Stomach (tissue), 8 donors: ENCODE measurements at regions not wholly inside any gene's neighbourhood (a gene's known extent, or its start where the extent isn't known, plus 50 kb on each side); places are given as distances from the start of the nearest gene placed in this dataset.

Source experiments
- DNase-seq, 2 donors: peaks; one replicate each; pipeline versions ENCODE4 v3.0.0 to v3.0.0-alpha.2; 2013 to 2019
- H3K27ac ChIP-seq, 5 donors: fragments of 200-600 bp in 4 of 5; sonication (generic) in 4 of 5; one replicate each; pipeline ENCODE4 v1.5.1; 2013 to 2019; ENCODE audit warnings: mild to moderate bottlenecking in 1 of 5, moderate library complexity in 1 of 5
- H3K27me3 ChIP-seq, 3 donors: fragments of 200-600 bp; sonication (generic); one replicate each; pipeline ENCODE4 v1.5.1; 2017 to 2019; ENCODE audit warnings: mixed run types in 1 of 3
- H3K36me3 ChIP-seq, 4 donors: fragments of 200-600 bp; sonication (generic); 1 replicate in 3 of 4; 2 replicates in 1 of 4; pipeline ENCODE4 v1.5.1; 2016 to 2019
- H3K4me1 ChIP-seq, 4 donors: fragments of 200-600 bp; sonication (generic); one replicate each; pipeline ENCODE4 v1.5.1; 2016 to 2019
- H3K4me3 ChIP-seq, 4 donors: fragments of 200-600 bp; sonication (generic) in 3 of 4; one replicate each; pipeline ENCODE4 v1.5.1; 2016 to 2019; ENCODE audit warnings: mild to moderate bottlenecking in 1 of 4
- H3K9me3 ChIP-seq, 4 donors: fragments of 200-600 bp; sonication (generic); one replicate each; pipeline ENCODE4 v1.5.1; 2016 to 2019
- EP300 ChIP-seq: sonication (generic); formaldehyde crosslinking; IDR thresholded peaks from one replicate; pipeline ENCODE4 v1.6.1; 2017; ENCODE audit warnings: antibody characterized with exemption
- POLR2A ChIP-seq, 4 donors: fragments of 450-650 bp; IDR thresholded peaks; one replicate each; pipeline ENCODE4 v1.6.1; 2016; ENCODE audit warnings: antibody characterized with exemption in 4 of 4, control low read depth in 2 of 4, mild to moderate bottlenecking in 1 of 4, moderate library complexity in 1 of 4
- POLR2AphosphoS5 ChIP-seq, 3 donors: sonication (generic); formaldehyde crosslinking; IDR thresholded peaks; one replicate each; pipeline ENCODE4 v1.6.1; 2016; ENCODE audit warnings: antibody characterized with exemption in 3 of 3
- WGBS, 5 donors: extraction: QIAGEN DNeasy Blood & Tissue Kit in 3 of 5; methylation state at CpG; one replicate each; pipeline versions ENCODE4 v1.1.5 to v1.1.7; 2013 to 2018; 5-methylcytosine and 5-hydroxymethylcytosine counted together
- intact Hi-C: fragments of 100-400 bp; cut with DNase I; formaldehyde crosslinking; loops from one replicate; pipeline ENCODE4 v1.15.1; 2023; ENCODE audit warnings: low total_unique reads
- TF ChIP-seq, protein P1 (sequence below), 7 experiments: fragments of 450-650 bp in 4 of 7; fragments of 200-600 bp in 3 of 7; sonication (generic) in 3 of 7; IDR thresholded peaks; one replicate each; pipeline ENCODE4 v1.5.1; 2016 to 2019; ENCODE audit warnings: antibody characterized with exemption in 7 of 7, control low read depth in 2 of 7, mild to moderate bottlenecking in 1 of 7
- donor health status: healthy with polysubstance abuse.
- donor health status: Bipolar disorder and iron deficiency.
- donor health status: healthy.

DNA sequence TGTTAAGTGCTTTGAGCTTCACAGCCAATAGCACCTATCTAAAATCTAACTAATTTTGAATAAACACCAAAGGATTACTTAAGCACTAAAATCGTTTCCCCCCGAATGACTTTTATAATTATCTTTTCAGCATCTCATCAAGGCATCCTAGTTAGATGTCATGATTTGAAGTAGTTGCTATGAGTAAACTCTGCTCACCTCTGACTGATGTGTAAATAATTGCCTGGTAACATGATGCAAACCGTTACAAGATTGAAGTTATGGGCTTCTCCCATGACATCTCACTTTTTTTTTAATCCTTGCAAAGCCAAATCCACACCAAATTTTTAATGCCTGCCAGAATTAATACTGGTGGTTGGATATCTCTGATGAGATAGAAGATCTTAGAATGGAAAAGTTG is 377.1 kb downstream of the PRDM5 start:
- 71 to 81% (median 77%) methylated on average over 3 of the region's 3 CpGs for WGBS, 5 donors
- Histone ChIP-seq H3K27me3 (no peaks in the 10 kb centered on the region), H3K36me3 (no peaks in the 10 kb centered on the region), H3K9me3 (no peaks in the 10 kb centered on the region), H3K4me1 (no peaks in the 10 kb centered on the region), H3K4me3 (no peak overlapping the region), H3K27ac (no peak overlapping the region)
- DNase-seq = no peak
- intact Hi-C loops = no loop called here
- TF ChIP-seq EP300 (no peak), POLR2A (IDR thresholded peaks at IDR 0.05) (no peak), POLR2AphosphoS5 (IDR thresholded peaks at IDR 0.05) (no peak)
- TF ChIP-seq, protein P1, sequence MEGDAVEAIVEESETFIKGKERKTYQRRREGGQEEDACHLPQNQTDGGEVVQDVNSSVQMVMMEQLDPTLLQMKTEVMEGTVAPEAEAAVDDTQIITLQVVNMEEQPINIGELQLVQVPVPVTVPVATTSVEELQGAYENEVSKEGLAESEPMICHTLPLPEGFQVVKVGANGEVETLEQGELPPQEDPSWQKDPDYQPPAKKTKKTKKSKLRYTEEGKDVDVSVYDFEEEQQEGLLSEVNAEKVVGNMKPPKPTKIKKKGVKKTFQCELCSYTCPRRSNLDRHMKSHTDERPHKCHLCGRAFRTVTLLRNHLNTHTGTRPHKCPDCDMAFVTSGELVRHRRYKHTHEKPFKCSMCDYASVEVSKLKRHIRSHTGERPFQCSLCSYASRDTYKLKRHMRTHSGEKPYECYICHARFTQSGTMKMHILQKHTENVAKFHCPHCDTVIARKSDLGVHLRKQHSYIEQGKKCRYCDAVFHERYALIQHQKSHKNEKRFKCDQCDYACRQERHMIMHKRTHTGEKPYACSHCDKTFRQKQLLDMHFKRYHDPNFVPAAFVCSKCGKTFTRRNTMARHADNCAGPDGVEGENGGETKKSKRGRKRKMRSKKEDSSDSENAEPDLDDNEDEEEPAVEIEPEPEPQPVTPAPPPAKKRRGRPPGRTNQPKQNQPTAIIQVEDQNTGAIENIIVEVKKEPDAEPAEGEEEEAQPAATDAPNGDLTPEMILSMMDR (IDR thresholded peaks at IDR 0.05) = no peak

DNA sequence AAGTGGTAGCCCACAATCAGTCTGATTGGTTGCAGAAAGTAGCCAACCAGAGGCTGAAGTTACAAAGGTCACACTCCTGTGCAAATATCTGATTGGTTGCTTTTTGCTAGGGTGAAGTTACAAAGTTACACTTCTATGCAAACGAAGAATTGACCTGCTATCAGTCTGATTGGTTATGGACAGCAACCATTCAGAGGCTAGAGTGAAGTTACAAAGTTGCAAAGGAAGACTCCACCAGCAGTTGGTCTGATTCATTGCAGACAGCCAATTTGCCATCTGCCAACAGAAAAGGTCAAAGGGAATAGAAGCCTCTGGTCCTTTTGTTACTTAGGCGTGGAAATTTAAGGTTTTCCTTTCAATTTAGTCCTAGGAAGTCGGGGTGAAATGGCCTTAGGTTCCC is 377.7 kb downstream of the PRDM5 start:
- no peaks in the 10 kb centered on the region for H3K9me3 ChIP-seq
- no peak overlapping the region for H3K27ac ChIP-seq
- DNase-seq = no peak
- H3K36me3 ChIP-seq = no peaks in the 10 kb centered on the region
- H3K4me1 ChIP-seq = no peaks in the 10 kb centered on the region
- H3K27me3 ChIP-seq = no peaks in the 10 kb centered on the region
- TF ChIP-seq POLR2A (IDR thresholded peaks at IDR 0.05) (no peak), EP300 (no peak), POLR2AphosphoS5 (IDR thresholded peaks at IDR 0.05) (no peak)
- TF ChIP-seq, protein P1 (IDR thresholded peaks at IDR 0.05) = no peak
- 57 to 70% (median 67%) methylated on average over 3 of the region's 3 CpGs for WGBS, 5 donors
- no peak overlapping the region for H3K4me3 ChIP-seq
- intact Hi-C loops = no loop called here

DNA sequence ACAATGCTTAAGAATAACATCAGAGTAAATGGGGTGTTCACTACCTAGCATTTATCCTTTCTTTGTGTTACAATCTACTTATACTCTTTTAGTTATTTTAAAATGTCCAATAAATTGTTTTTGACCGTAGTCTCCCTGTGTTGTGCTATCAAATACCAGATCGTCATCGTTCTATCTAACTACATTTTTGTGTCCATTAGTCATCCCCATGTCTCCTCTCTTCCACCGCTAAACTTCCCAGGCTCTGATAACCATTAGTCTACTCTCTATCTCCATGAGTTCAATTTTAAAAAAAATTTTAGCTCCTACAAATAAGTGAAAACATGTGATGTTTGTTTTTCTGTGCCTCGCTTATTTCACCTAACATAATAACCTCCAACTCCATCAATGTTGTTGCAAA is 381.9 kb downstream of the PRDM5 start:
- H3K27ac ChIP-seq = no peak overlapping the region
- no peaks in the 10 kb centered on the region for H3K9me3 ChIP-seq
- no peak for DNase-seq
- H3K27me3 ChIP-seq = no peaks in the 10 kb centered on the region
- H3K36me3 ChIP-seq = no peaks in the 10 kb centered on the region
- TF ChIP-seq POLR2AphosphoS5 (IDR thresholded peaks at IDR 0.05) (no peak), EP300 (no peak)
- WGBS, 5 donors = 83 to 97% (median 90%) methylated on average over 5 of the region's 5 CpGs
- H3K4me1 ChIP-seq = no peaks in the 10 kb centered on the region
- intact Hi-C loops = no loop called here
- no peak overlapping the region for H3K4me3 ChIP-seq

DNA sequence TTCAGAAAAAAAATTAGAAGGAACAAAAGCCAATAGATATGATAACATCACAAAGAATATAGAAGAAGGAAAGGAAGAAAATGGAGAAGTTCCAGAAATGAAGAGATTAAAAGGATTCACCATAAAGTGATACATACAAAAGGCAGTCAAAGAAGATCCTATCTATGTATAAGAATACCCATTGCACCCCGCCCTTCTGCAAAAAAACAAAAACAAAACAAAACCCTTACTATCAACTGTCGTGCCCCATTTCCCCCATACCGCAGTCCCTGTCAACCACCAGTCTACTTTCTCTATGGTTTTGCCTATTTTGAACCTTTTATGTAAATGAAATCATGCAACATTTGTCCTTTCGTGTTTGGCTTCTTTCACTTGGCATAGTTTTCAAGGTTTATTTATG is 385.6 kb downstream of the PRDM5 start:
- Histone ChIP-seq H3K4me3 (no peak overlapping the region), H3K9me3 (no peaks in the 10 kb centered on the region), H3K4me1 (no peaks in the 10 kb centered on the region), H3K27ac (no peak overlapping the region), H3K36me3 (no peaks in the 10 kb centered on the region), H3K27me3 (no peaks in the 10 kb centered on the region)
- WGBS, 5 donors = 80 to 91% (median 90%) methylated on average over 4 of the region's 4 CpGs
- intact Hi-C loops = no loop called here
- no peak for DNase-seq
- no peak for TF ChIP-seq POLR2AphosphoS5 (IDR thresholded peaks at IDR 0.05)
- TF ChIP-seq, protein P1 (IDR thresholded peaks at IDR 0.05) = no peak
- no peak for TF ChIP-seq EP300
- TF ChIP-seq POLR2A (IDR thresholded peaks at IDR 0.05) = no peak

DNA sequence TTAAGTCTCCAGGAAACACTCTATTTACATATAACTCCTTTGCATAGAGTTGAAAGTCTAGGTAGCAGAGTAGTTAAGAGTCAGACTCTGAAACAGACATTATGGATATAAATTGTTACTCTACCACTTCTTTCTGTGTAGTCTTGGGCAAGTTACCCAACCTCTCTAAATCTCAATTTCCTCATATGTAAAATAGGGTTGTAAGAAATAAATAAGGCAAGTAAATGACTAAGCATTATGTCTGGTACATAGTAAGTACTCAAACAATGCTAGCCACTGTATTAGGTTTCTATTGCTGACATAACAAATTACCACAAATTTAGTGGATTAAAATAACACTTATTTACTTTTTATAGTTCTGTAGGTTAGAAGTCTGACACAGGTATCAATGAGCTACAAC is 394.1 kb downstream of the PRDM5 start:
- no peaks in the 10 kb centered on the region for H3K36me3 ChIP-seq
- TF ChIP-seq POLR2AphosphoS5 (IDR thresholded peaks at IDR 0.05) = no peak
- TF ChIP-seq POLR2A (IDR thresholded peaks at IDR 0.05) = no peak
- TF ChIP-seq, protein P1 (IDR thresholded peaks at IDR 0.05) = no peak
- H3K9me3 ChIP-seq = peaks cover 0 to 4% (median 0%) of the 10 kb centered on the region in 4 donors
- H3K27ac ChIP-seq = no peak overlapping the region
- H3K27me3 ChIP-seq = no peaks in the 10 kb centered on the region
- intact Hi-C loops = no loop called here
- no peak for DNase-seq
- H3K4me1 ChIP-seq = peaks cover 0 to 3% (median 0%) of the 10 kb centered on the region in 4 donors
- no peak overlapping the region for H3K4me3 ChIP-seq
